GM12878 (cell line): ENCODE measurements at regions not wholly inside any gene's neighbourhood (a gene's known extent, or its start where the extent isn't known, plus 50 kb on each side); places are given as distances from the start of the nearest gene placed in this dataset.

Experiments used
- ATAC-seq: fragments of 200-7000 bp; cut with Tn5 transposase; 3 replicates; pipeline ENCODE4 v1.9.1; 2020; ENCODE audit warnings: mild to moderate bottlenecking, moderate library complexity
- BruUV-seq: library from RNA; stranded (reverse); fragments of 400-500 nt; replicated peaks from 2 replicates; lab custom pipeline; 2021; lab: Mats Ljungman, UMichigan
- CTCF ChIA-PET: fragments of 300-600 bp; sonication (Branson Sonifier 250); formaldehyde crosslinking; extraction: SDS; loops from one replicate; lab custom pipeline; 2021; ENCODE audit warnings: inconsistent platforms; lab: Yijun Ruan, JAX
- POLR2A ChIA-PET: fragments of 350-600 bp; formaldehyde crosslinking; extraction: SDS; loops from one replicate; lab custom pipeline; 2021; ENCODE audit warnings: inconsistent platforms; lab: Charles Lee
- RAD21 ChIA-PET: fragments of 300-600 bp; sonication (Branson Sonifier 250); formaldehyde crosslinking; loops from one replicate; lab custom pipeline; 2023; ENCODE audit warnings: antibody characterized with exemption; ENCODE audit not compliant: unreplicated experiment; lab: Charles Lee
- SMC1A ChIA-PET: fragments of 300-600 bp; sonication (Branson Sonifier 250); formaldehyde crosslinking; loops from one replicate; lab custom pipeline; 2023; ENCODE audit not compliant: unreplicated experiment, uncharacterized antibody; lab: Charles Lee
- DNase-seq: peaks from one replicate; pipeline ENCODE4 v3.0.0-alpha.2; 2011; ENCODE audit warnings: low read depth, low spot score
- FAIRE-seq: peaks from 3 replicates; lab custom pipeline; 2011; peaks lifted over from hg19 to GRCh38; lab: Jason Lieb, UNC
- H2AFZ ChIP-seq: 2 replicates; pipeline ENCODE4 v1.6.0; 2011; ENCODE audit warnings: low read depth, low read length, control low read depth; ENCODE audit not compliant: control insufficient read depth
- H3K27ac ChIP-seq: 2 replicates; pipeline ENCODE4 v1.5.1; 2011; ENCODE audit warnings: control low read depth; ENCODE audit not compliant: control insufficient read depth, insufficient read depth
- H3K27me3 ChIP-seq, 2 experiments: replicated peaks in 1 of 2; 2 replicates each; pipeline versions ENCODE4 v1.6.0 to v1.6.1; 2011; ENCODE audit warnings: low read length in 1 of 2; ENCODE audit not compliant: control insufficient read depth in 2 of 2, insufficient read depth in 2 of 2
- H3K36me3 ChIP-seq, 2 experiments: 2 replicates each; pipeline ENCODE4 v1.5.1; 2011; ENCODE audit warnings: low read length in 1 of 2; ENCODE audit not compliant: control insufficient read depth in 2 of 2, insufficient read depth in 2 of 2
- H3K4me1 ChIP-seq: 2 replicates; pipeline ENCODE4 v1.6.1; 2011; ENCODE audit warnings: mild to moderate bottlenecking, low read length, moderate library complexity, mixed read lengths; ENCODE audit not compliant: control insufficient read depth, insufficient read depth
- H3K4me2 ChIP-seq: 2 replicates; pipeline ENCODE4 v1.6.0; 2011; ENCODE audit warnings: control low read depth; ENCODE audit not compliant: control insufficient read depth, insufficient read depth
- H3K4me3 ChIP-seq: fragments of 200-600 bp; sonication (generic); 2 replicates; pipeline ENCODE4 v1.5.1; 2016
- H3K79me2 ChIP-seq: 2 replicates; pipeline ENCODE4 v1.6.0; 2011; ENCODE audit warnings: low read length; ENCODE audit not compliant: control insufficient read depth, insufficient read depth
- H3K9ac ChIP-seq: 2 replicates; pipeline ENCODE4 v1.8.0; 2011; ENCODE audit warnings: low read length, control low read depth, mixed read lengths; ENCODE audit not compliant: control insufficient read depth, insufficient read depth
- H3K9me3 ChIP-seq: replicated peaks from 3 replicates; pipeline ENCODE4 v1.5.1; 2011; ENCODE audit warnings: mild to moderate bottlenecking, low read length; ENCODE audit not compliant: control insufficient read depth, insufficient read depth
- H4K20me1 ChIP-seq: 2 replicates; pipeline ENCODE4 v1.6.0; 2011; ENCODE audit not compliant: control insufficient read depth, insufficient read depth
- BHLHE40 ChIP-seq, 2 experiments: fragments of 450-650 bp in 1 of 2; IDR thresholded peaks; 2 replicates each; pipeline ENCODE4 v1.6.1; 2011 to 2017; ENCODE audit warnings: low read depth in 2 of 2, borderline replicate concordance in 1 of 2, improper control_type of control experiment in 1 of 2, low read length in 1 of 2, mild to moderate bottlenecking in 1 of 2
- BRCA1 ChIP-seq: IDR thresholded peaks from 2 replicates; pipeline ENCODE4 v1.6.1; 2011; ENCODE audit warnings: low read depth, low read length, improper control_type of control experiment
- EZH2 ChIP-seq: IDR thresholded peaks from 2 replicates; pipeline ENCODE4 v1.6.1; 2012; ENCODE audit warnings: low read depth, mild to moderate bottlenecking, control low read depth, inconsistent platforms, low read length, borderline replicate concordance; ENCODE audit not compliant: control insufficient read depth
- FOXM1 ChIP-seq: IDR thresholded peaks from 2 replicates; pipeline ENCODE4 v1.6.1; 2012; ENCODE audit warnings: low read depth, mild to moderate bottlenecking, inconsistent platforms, low read length, moderate library complexity
- HDAC2 ChIP-seq: fragments of 200-600 bp; sonication (generic); IDR thresholded peaks from 2 replicates; pipeline ENCODE4 v1.6.1; 2017
- MLLT1 ChIP-seq: fragments of 450-650 bp; IDR thresholded peaks from 2 replicates; pipeline ENCODE4 v1.6.1; 2016; ENCODE audit warnings: mild to moderate bottlenecking
- MTA2 ChIP-seq: fragments of 450-650 bp; IDR thresholded peaks from 2 replicates; pipeline ENCODE4 v1.6.1; 2016; ENCODE audit warnings: low read depth, mild to moderate bottlenecking, moderate library complexity
- NR2C1 ChIP-seq: fragments of 450-650 bp; IDR thresholded peaks from 2 replicates; pipeline ENCODE4 v1.6.1; 2017; ENCODE audit warnings: antibody characterized with exemption, mild to moderate bottlenecking, moderate library complexity
- SUPT20H ChIP-seq: IDR thresholded peaks from 2 replicates; pipeline ENCODE4 v1.6.1; 2011; ENCODE audit warnings: low read depth, mild to moderate bottlenecking, low read length, moderate library complexity, borderline replicate concordance; ENCODE audit not compliant: control insufficient read depth
- USF2 ChIP-seq: IDR thresholded peaks from 2 replicates; pipeline ENCODE4 v1.6.1; 2011; ENCODE audit warnings: low read depth, low read length, improper control_type of control experiment, borderline replicate concordance
- ZNF274 ChIP-seq: IDR thresholded peaks from one replicate; pipeline ENCODE4 v1.8.0; 2011; ENCODE audit not compliant: insufficient read length, insufficient read depth
- ZNF592 ChIP-seq: fragments of 450-650 bp; IDR thresholded peaks from 2 replicates; pipeline ENCODE4 v1.6.1; 2017; ENCODE audit warnings: mild to moderate bottlenecking, moderate library complexity
- ZNF687 ChIP-seq: fragments of 450-650 bp; IDR thresholded peaks from 2 replicates; pipeline ENCODE4 v1.6.1; 2017; ENCODE audit warnings: mild to moderate bottlenecking, moderate library complexity
- ZZZ3 ChIP-seq: IDR thresholded peaks from 2 replicates; pipeline ENCODE4 v1.6.1; 2011; ENCODE audit warnings: low read depth; ENCODE audit not compliant: control insufficient read depth, insufficient read length
- WGBS: methylation state at CpG from one replicate; pipeline ENCODE4 v1.1.6; 2016; ENCODE audit warnings: low lambda C conversion rate; ENCODE audit not compliant: insufficient replicate concordance, insufficient coverage; ENCODE audit errors: missing lambda C conversion rate; 5-methylcytosine and 5-hydroxymethylcytosine counted together
- in situ Hi-C: fragments of 300-500 bp; cut with MboI; formaldehyde crosslinking; loops from 9 replicates; pipeline ENCODE4 v1.14.3; 2018; ENCODE audit warnings: mixed read lengths
- intact Hi-C: fragments of 100-400 bp; cut with micrococcal nuclease; formaldehyde crosslinking; loops from one replicate; pipeline ENCODE4 v1.14.2; 2022; ENCODE audit not compliant: unreplicated experiment

- ATAC-seq: no peak
- ChIA-PET POLR2A (no interaction called here), SMC1A (no interaction called here), RAD21 (no interaction called here), CTCF (no interaction called here)
- H3K27me3 ChIP-seq: no peaks in the 10 kb centered on the region
- H3K9me3 ChIP-seq: no peaks in the 10 kb centered on the region
- no peak overlapping the region for H3K4me2 ChIP-seq
- no peaks in the 10 kb centered on the region for H3K36me3 ChIP-seq
- no peaks in the 10 kb centered on the region for H3K4me1 ChIP-seq
- H3K79me2 ChIP-seq: no peaks in the 10 kb centered on the region
- no TSS peak for BruUV-seq
- intact Hi-C loops (no loop called here), in situ Hi-C loops (no loop called here)
- no peak overlapping the region for H3K9ac ChIP-seq
- FAIRE-seq: no peak
- no peak overlapping the region for H3K4me3 ChIP-seq
- TF ChIP-seq ZZZ3 (no peak), USF2 (no peak), ZNF592 (no peak), BHLHE40 (IDR thresholded peaks at IDR 0.05; ENCODE audit: borderline replicate concordance in 1 of 2, low read depth in 2 of 2, low read length in 1 of 2) (no peak), MTA2 (no peak), SUPT20H (no peak), EZH2 (no peak), ZNF274 (no peak), MLLT1 (no peak), HDAC2 (no peak), ZNF687 (no peak), FOXM1 (no peak), NR2C1 (no peak), BRCA1 (no peak)
- DNase-seq: no peak
- no peak overlapping the region for H2AFZ ChIP-seq
- WGBS: 66% methylated on average over 3 of the region's 3 CpGs
- H3K27ac ChIP-seq: no peak overlapping the region
- H4K20me1 ChIP-seq: no peaks in the 10 kb centered on the region
Observed at GRCh38 chr9:102770704-102771103, 224.4 kb upstream of the CYLC2 start.
